Neural progenitor cell (in vitro differentiated cells): ENCODE measurements at regions not wholly inside any gene's neighbourhood (a gene's known extent, or its start where the extent isn't known, plus 50 kb on each side); places are given as distances from the start of the nearest gene placed in this dataset.

ENCODE experiments used
- EZH2 ChIP-seq: fragments of 200-600 bp; sonication (generic); IDR thresholded peaks from 2 replicates; pipeline ENCODE4 v1.6.1; 2017; ENCODE audit warnings: antibody characterized with exemption, mild to moderate bottlenecking, moderate library complexity
- EZH2phosphoT487 ChIP-seq: fragments of 200-600 bp; sonication (generic); IDR thresholded peaks from 2 replicates; pipeline ENCODE4 v1.6.1; 2017; ENCODE audit warnings: antibody characterized with exemption
- TF ChIP-seq, protein P1 (sequence below): fragments of 200-600 bp; sonication (generic); IDR thresholded peaks from 2 replicates; pipeline ENCODE4 v1.5.1; 2017; ENCODE audit warnings: antibody characterized with exemption, mild to moderate bottlenecking

DNA sequence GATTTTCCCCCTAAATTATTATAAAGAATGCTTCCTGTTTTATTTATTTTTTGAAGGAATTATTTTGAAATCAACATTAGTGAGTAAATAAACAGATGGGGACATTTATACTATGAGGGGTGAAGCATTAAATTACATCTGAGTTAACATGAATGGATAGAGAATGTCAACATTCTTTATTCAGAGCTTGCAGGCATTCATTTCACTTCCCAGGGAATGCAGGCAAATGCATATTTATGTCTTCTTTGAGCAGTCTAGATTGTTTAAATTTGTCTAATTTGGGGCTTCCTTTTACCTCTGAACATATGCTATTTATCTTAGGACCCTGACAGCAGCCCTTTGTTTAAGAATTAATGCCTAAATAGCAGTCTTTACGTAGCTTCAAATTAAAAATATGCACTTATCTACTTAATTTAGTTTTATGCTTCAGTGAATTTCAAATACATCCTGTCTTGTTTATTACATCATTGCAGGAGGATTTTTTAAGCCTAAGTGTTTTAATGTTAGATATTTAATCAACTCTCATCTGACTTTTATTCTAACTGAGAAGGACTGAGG lies 630.5 kb upstream of the LMCD1 start:
- TF ChIP-seq, protein P1, sequence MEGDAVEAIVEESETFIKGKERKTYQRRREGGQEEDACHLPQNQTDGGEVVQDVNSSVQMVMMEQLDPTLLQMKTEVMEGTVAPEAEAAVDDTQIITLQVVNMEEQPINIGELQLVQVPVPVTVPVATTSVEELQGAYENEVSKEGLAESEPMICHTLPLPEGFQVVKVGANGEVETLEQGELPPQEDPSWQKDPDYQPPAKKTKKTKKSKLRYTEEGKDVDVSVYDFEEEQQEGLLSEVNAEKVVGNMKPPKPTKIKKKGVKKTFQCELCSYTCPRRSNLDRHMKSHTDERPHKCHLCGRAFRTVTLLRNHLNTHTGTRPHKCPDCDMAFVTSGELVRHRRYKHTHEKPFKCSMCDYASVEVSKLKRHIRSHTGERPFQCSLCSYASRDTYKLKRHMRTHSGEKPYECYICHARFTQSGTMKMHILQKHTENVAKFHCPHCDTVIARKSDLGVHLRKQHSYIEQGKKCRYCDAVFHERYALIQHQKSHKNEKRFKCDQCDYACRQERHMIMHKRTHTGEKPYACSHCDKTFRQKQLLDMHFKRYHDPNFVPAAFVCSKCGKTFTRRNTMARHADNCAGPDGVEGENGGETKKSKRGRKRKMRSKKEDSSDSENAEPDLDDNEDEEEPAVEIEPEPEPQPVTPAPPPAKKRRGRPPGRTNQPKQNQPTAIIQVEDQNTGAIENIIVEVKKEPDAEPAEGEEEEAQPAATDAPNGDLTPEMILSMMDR, result no peak
- TF ChIP-seq EZH2, result no peak
- TF ChIP-seq EZH2phosphoT487, result no peak
